ENCODE measurements at regions not wholly inside any gene's neighbourhood (a gene's known extent, or its start where the extent isn't known, plus 50 kb on each side); places are given as distances from the start of the nearest gene placed in this dataset.

DNA sequence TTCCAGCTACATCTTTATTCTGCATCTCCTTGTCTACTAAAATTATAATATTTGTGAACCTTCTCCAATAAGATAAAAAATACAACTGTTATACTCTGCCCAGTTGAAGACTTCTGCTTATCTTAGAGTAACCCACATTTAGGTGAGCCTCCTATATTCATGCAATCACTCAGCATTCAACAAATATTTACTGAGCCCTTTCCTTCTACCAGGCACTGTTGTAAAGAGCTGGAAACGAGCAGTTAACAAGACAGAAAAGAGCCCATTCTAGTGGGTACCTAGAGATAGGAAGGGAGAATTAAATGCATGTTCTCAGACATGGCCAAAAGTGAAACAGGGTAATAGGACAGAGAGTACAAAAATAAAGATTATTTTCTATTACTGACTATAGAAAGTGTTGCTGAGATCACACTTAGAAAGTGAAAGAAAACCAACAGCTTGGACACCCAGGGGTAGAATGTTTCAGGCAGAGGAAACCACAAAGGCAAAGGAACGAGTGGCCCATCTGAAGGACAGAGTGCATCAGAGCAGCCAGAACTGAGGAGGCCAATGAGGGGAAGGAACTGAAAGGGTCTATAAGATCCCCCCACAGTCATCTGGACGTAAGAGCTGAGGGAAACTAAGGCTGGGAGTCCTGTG lies 50.8 kb upstream of the SMLR1 start:
- TF ChIP-seq, protein P1, sequence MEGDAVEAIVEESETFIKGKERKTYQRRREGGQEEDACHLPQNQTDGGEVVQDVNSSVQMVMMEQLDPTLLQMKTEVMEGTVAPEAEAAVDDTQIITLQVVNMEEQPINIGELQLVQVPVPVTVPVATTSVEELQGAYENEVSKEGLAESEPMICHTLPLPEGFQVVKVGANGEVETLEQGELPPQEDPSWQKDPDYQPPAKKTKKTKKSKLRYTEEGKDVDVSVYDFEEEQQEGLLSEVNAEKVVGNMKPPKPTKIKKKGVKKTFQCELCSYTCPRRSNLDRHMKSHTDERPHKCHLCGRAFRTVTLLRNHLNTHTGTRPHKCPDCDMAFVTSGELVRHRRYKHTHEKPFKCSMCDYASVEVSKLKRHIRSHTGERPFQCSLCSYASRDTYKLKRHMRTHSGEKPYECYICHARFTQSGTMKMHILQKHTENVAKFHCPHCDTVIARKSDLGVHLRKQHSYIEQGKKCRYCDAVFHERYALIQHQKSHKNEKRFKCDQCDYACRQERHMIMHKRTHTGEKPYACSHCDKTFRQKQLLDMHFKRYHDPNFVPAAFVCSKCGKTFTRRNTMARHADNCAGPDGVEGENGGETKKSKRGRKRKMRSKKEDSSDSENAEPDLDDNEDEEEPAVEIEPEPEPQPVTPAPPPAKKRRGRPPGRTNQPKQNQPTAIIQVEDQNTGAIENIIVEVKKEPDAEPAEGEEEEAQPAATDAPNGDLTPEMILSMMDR (IDR thresholded peaks at IDR 0.05): no peak
- TF ChIP-seq POLR2AphosphoS5 (IDR thresholded peaks at IDR 0.05): no peak
- no peak for TF ChIP-seq EP300 (IDR thresholded peaks at IDR 0.05)

Data from gastroesophageal sphincter (tissue), 3 donors.